ENCODE measurements at regions not wholly inside any gene's neighbourhood (a gene's known extent, or its start where the extent isn't known, plus 50 kb on each side); places are given as distances from the start of the nearest gene placed in this dataset.

GRCh38 chr11:80414181-80415165 lies 973.6 kb upstream of the TENM4 start:
- Histone ChIP-seq H3K36me3 (replicated peaks in 1 of 2) (no peaks in the 10 kb centered on the region), H3K27ac (peak overlapping the region in 4 of 5 donors; percentile 27 to 59 (median 48)), H3K4me1 (replicated peaks in 1 of 2) (peaks cover 0 to 4% of the 10 kb centered on the region in 2 donors), H3K27me3 (no peaks in the 10 kb centered on the region), H3K4me3 (no peak overlapping the region), H3K9me3 (replicated peaks in 1 of 3) (peaks cover 0 to 4% (median 0%) of the 10 kb centered on the region in 3 donors)
- intact Hi-C loops (cut with DNase I): no loop called here
- peak in 3 of 7 donors; percentile 7 to 29 (median 21) for DNase-seq
- 52 to 59% (median 53%) methylated on average over 7 of the region's 7 CpGs for WGBS, 4 donors
- TF ChIP-seq CTCF (IDR thresholded peaks at IDR 0.05) (no peak), POLR2A (IDR thresholded peaks at IDR 0.05) (no peak)

GRCh38 chr11:80412604-80413003 lies 971.8 kb upstream of the TENM4 start:
- H3K4me1 ChIP-seq (replicated peaks in 1 of 2): peaks cover 0 to 4% of the 10 kb centered on the region in 2 donors
- TF ChIP-seq POLR2A (IDR thresholded peaks at IDR 0.05) (no peak), CTCF (IDR thresholded peaks at IDR 0.05) (no peak)
- WGBS, 4 donors: 72 to 83% (median 82%) methylated on average over 5 of the region's 5 CpGs
- DNase-seq: no peak
- H3K36me3 ChIP-seq (replicated peaks in 1 of 2): no peaks in the 10 kb centered on the region
- H3K9me3 ChIP-seq (replicated peaks in 1 of 3): no peaks in the 10 kb centered on the region
- no peak overlapping the region for H3K27ac ChIP-seq
- no peak overlapping the region for H3K4me3 ChIP-seq
- no peaks in the 10 kb centered on the region for H3K27me3 ChIP-seq
- intact Hi-C loops (cut with DNase I): no loop called here

- Histone ChIP-seq H3K9me3 (replicated peaks in 1 of 3) (no peaks in the 10 kb centered on the region), H3K27ac (no peak overlapping the region), H3K4me1 (replicated peaks in 1 of 2) (no peaks in the 10 kb centered on the region), H3K4me3 (no peak overlapping the region), H3K36me3 (replicated peaks in 1 of 2) (no peaks in the 10 kb centered on the region), H3K27me3 (no peaks in the 10 kb centered on the region)
- DNase-seq: no peak
- TF ChIP-seq CTCF (IDR thresholded peaks at IDR 0.05) (no peak), POLR2A (IDR thresholded peaks at IDR 0.05) (no peak)
- intact Hi-C loops (cut with DNase I): no loop called here
- WGBS, 4 donors: 66 to 85% (median 79%) methylated on average over 3 of the region's 3 CpGs
These were observed 952.4 kb upstream of the TENM4 start for GRCh38 chr11:80393210-80393609.

- H3K36me3 ChIP-seq (replicated peaks in 1 of 2): no peaks in the 10 kb centered on the region
- intact Hi-C loops (cut with DNase I): no loop called here
- H3K27ac ChIP-seq: no peak overlapping the region
- no peaks in the 10 kb centered on the region for H3K4me1 ChIP-seq (replicated peaks in 1 of 2)
- no peaks in the 10 kb centered on the region for H3K27me3 ChIP-seq
- H3K4me3 ChIP-seq: no peak overlapping the region
- DNase-seq: no peak
- TF ChIP-seq POLR2A (IDR thresholded peaks at IDR 0.05) (no peak), CTCF (IDR thresholded peaks at IDR 0.05) (no peak)
- H3K9me3 ChIP-seq (replicated peaks in 1 of 3): no peaks in the 10 kb centered on the region
- WGBS, 4 donors: 58 to 75% (median 68%) methylated on average over 2 of the region's 2 CpGs
These were observed 949.7 kb upstream of the TENM4 start for GRCh38 chr11:80390505-80390904.

Measured in adrenal gland (tissue), 9 donors.